ENCODE measurements at regions not wholly inside any gene's neighbourhood (a gene's known extent, or its start where the extent isn't known, plus 50 kb on each side); places are given as distances from the start of the nearest gene placed in this dataset.

DNA sequence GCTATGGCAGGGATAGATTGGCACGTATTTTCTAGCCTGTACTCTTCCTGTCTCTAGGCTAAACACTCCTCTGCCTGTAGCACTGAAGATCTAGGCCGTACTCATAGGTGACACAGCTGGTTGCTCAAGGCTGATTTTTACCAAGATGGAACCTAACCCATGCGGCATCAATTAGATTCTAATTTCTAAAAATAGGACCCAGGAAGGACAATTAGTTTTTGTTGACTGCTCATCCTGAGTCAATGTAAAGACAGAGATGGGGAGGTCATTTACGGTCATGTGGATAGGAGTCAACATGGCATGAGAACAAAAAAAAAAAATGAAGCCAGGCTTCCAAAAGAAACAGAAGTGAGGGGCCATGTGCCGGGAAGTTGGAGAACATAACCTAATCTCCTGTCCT, 360.7 kb upstream of the ETAA1 start:
- Histone ChIP-seq H3K36me3 (ENCODE audit: control insufficient read depth, low read length) (no peaks in the 10 kb centered on the region), H3K4me3 (ENCODE audit: low read length) (no peak overlapping the region), H4K20me1 (ENCODE audit: control insufficient read depth, insufficient read depth, low read depth, low read length) (no peaks in the 10 kb centered on the region), H3K4me1 (ENCODE audit: control insufficient read depth, low read length) (no peaks in the 10 kb centered on the region), H3F3A (ENCODE audit: control insufficient read depth, insufficient read depth) (no peaks in the 10 kb centered on the region), H3K27ac (ENCODE audit: low read depth, low read length) (no peak overlapping the region), H3K9me2 (replicated peaks; ENCODE audit: control insufficient read depth, low read length) (no peaks in the 10 kb centered on the region), H3K79me2 (ENCODE audit: control insufficient read depth, low read length) (no peaks in the 10 kb centered on the region), H3K4me2 (ENCODE audit: low read length) (no peak overlapping the region), H3K27me3 (ENCODE audit: control insufficient read depth, low read length) (no peaks in the 10 kb centered on the region), H3K9me3 (ENCODE audit: control insufficient read depth, insufficient read depth, low read length) (no peaks in the 10 kb centered on the region)
- TF ChIP-seq, protein P1, sequence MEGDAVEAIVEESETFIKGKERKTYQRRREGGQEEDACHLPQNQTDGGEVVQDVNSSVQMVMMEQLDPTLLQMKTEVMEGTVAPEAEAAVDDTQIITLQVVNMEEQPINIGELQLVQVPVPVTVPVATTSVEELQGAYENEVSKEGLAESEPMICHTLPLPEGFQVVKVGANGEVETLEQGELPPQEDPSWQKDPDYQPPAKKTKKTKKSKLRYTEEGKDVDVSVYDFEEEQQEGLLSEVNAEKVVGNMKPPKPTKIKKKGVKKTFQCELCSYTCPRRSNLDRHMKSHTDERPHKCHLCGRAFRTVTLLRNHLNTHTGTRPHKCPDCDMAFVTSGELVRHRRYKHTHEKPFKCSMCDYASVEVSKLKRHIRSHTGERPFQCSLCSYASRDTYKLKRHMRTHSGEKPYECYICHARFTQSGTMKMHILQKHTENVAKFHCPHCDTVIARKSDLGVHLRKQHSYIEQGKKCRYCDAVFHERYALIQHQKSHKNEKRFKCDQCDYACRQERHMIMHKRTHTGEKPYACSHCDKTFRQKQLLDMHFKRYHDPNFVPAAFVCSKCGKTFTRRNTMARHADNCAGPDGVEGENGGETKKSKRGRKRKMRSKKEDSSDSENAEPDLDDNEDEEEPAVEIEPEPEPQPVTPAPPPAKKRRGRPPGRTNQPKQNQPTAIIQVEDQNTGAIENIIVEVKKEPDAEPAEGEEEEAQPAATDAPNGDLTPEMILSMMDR (IDR thresholded peaks at IDR 0.05; ENCODE audit: low read depth, low read length, poor library complexity, severe bottlenecking) = no peak
- TF ChIP-seq EZH2phosphoT487 (IDR thresholded peaks at IDR 0.05; ENCODE audit: borderline replicate concordance, low read length) = no peak

DNA sequence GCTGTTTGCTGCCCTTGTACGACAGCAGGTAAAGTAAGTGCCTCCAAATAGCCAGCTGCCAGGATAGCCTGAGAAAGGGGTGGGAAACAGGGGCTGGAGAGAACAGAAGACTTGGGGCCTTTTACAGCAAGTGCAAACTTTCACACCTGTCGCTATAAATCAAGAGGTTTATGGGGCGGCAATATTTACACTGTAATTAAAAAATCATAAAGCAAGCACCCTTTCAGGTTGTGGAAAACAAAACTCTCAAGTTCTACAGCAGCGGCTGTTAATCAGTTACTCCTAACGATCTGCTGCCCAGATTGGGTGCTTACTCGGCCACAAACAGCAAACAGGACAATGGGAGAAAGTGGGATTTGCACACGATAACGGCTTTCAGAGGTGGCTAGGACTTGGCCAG, 359.5 kb upstream of the ETAA1 start:
- TF ChIP-seq, protein P1 (IDR thresholded peaks at IDR 0.05; ENCODE audit: low read depth, low read length, poor library complexity, severe bottlenecking) = no peak
- TF ChIP-seq EZH2phosphoT487 (IDR thresholded peaks at IDR 0.05; ENCODE audit: borderline replicate concordance, low read length) = no peak
- no peaks in the 10 kb centered on the region for H3K4me1 ChIP-seq (ENCODE audit: control insufficient read depth, low read length)

DNA sequence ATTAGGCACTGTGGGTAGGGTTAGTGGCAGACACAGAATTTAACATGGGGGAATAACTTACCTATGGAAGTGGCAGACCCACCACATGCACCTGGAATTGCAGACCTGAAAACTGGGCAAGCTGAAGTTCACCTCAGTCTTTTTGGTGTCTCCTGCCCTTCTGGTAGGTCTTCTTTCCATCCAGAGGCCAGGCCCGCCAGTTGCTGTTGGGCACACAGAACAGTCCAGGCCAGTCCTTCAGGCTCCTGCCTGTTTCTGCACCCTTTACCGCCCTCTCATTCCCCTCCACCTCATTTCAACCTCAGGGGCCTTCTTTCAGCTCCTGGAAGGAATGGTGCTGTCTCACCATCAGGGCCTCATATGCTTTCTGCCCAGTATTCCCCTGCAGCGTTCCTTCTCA, 358.9 kb upstream of the ETAA1 start:
- Histone ChIP-seq H3K9me2 (replicated peaks; ENCODE audit: control insufficient read depth, low read length) (no peaks in the 10 kb centered on the region), H3K27me3 (ENCODE audit: control insufficient read depth, low read length) (no peaks in the 10 kb centered on the region), H3K79me2 (ENCODE audit: control insufficient read depth, low read length) (no peaks in the 10 kb centered on the region), H3K36me3 (ENCODE audit: control insufficient read depth, low read length) (no peaks in the 10 kb centered on the region), H3K4me3 (ENCODE audit: low read length) (no peak overlapping the region), H3F3A (ENCODE audit: control insufficient read depth, insufficient read depth) (no peaks in the 10 kb centered on the region), H3K9me3 (ENCODE audit: control insufficient read depth, insufficient read depth, low read length) (no peaks in the 10 kb centered on the region), H3K4me2 (ENCODE audit: low read length) (no peak overlapping the region), H3K4me1 (ENCODE audit: control insufficient read depth, low read length) (no peaks in the 10 kb centered on the region), H3K27ac (ENCODE audit: low read depth, low read length) (no peak overlapping the region), H4K20me1 (ENCODE audit: control insufficient read depth, insufficient read depth, low read depth, low read length) (no peaks in the 10 kb centered on the region)
- TF ChIP-seq EZH2phosphoT487 (IDR thresholded peaks at IDR 0.05; ENCODE audit: borderline replicate concordance, low read length) = no peak
- TF ChIP-seq, protein P1 (IDR thresholded peaks at IDR 0.05; ENCODE audit: low read depth, low read length, poor library complexity, severe bottlenecking) = no peak

More for the DNA sequence above, 359.5 kb upstream of the ETAA1 start:
- Histone ChIP-seq H3K9me3 (ENCODE audit: control insufficient read depth, insufficient read depth, low read length) (no peaks in the 10 kb centered on the region), H3K27me3 (ENCODE audit: control insufficient read depth, low read length) (no peaks in the 10 kb centered on the region), H3K79me2 (ENCODE audit: control insufficient read depth, low read length) (no peaks in the 10 kb centered on the region), H3K4me2 (ENCODE audit: low read length) (no peak overlapping the region), H3F3A (ENCODE audit: control insufficient read depth, insufficient read depth) (no peaks in the 10 kb centered on the region), H3K36me3 (ENCODE audit: control insufficient read depth, low read length) (no peaks in the 10 kb centered on the region), H3K27ac (ENCODE audit: low read depth, low read length) (no peak overlapping the region), H3K9me2 (replicated peaks; ENCODE audit: control insufficient read depth, low read length) (no peaks in the 10 kb centered on the region), H4K20me1 (ENCODE audit: control insufficient read depth, insufficient read depth, low read depth, low read length) (no peaks in the 10 kb centered on the region), H3K4me3 (ENCODE audit: low read length) (no peak overlapping the region)

DNA sequence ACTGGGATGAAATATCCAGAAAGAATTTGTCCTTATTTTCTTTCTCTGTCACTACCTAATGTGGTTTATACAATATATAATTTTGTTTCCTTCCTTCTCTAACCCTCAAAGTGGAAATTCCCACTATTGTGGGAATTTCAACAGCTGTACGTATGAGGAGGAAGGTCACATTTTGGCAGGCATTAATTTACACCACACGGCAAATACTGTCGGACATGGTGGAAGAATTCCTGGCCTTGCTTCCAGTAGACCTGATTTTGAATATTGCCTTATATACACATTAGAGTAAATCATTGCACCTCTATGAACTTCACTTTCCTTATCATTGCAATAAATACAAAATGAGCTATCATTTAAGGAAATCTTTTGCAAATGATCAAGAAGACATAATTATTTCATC, 358.1 kb upstream of the ETAA1 start:
- TF ChIP-seq EZH2phosphoT487 (IDR thresholded peaks at IDR 0.05; ENCODE audit: borderline replicate concordance, low read length) = no peak
- TF ChIP-seq, protein P1 (IDR thresholded peaks at IDR 0.05; ENCODE audit: low read depth, low read length, poor library complexity, severe bottlenecking) = no peak

More for the DNA sequence above, 358.1 kb upstream of the ETAA1 start:
- no peak overlapping the region for H3K4me3 ChIP-seq (ENCODE audit: low read length)
- H3K9me2 ChIP-seq (replicated peaks; ENCODE audit: control insufficient read depth, low read length) = no peaks in the 10 kb centered on the region
- H4K20me1 ChIP-seq (ENCODE audit: control insufficient read depth, insufficient read depth, low read depth, low read length) = no peaks in the 10 kb centered on the region
- no peaks in the 10 kb centered on the region for H3K27me3 ChIP-seq (ENCODE audit: control insufficient read depth, low read length)
- no peak overlapping the region for H3K4me2 ChIP-seq (ENCODE audit: low read length)
- no peaks in the 10 kb centered on the region for H3F3A ChIP-seq (ENCODE audit: control insufficient read depth, insufficient read depth)
- H3K27ac ChIP-seq (ENCODE audit: low read depth, low read length) = no peak overlapping the region
- no peaks in the 10 kb centered on the region for H3K4me1 ChIP-seq (ENCODE audit: control insufficient read depth, low read length)
- H3K36me3 ChIP-seq (ENCODE audit: control insufficient read depth, low read length) = no peaks in the 10 kb centered on the region
- H3K9me3 ChIP-seq (ENCODE audit: control insufficient read depth, insufficient read depth, low read length) = no peaks in the 10 kb centered on the region
- H3K79me2 ChIP-seq (ENCODE audit: control insufficient read depth, low read length) = no peaks in the 10 kb centered on the region
